Stimulated activated naive CD8-positive, alpha-beta T cell treated with anti-CD3 and anti-CD28 coated beads, Interleukin-15, amount 100 ng/mL, for 72 hours (primary cell): ENCODE measurements at regions not wholly inside any gene's neighbourhood (a gene's known extent, or its start where the extent isn't known, plus 50 kb on each side); places are given as distances from the start of the nearest gene placed in this dataset.

Experiments
- ATAC-seq: fragments of 150-1000 bp; cut with Tn5 transposase; 2 replicates; pipeline ENCODE4 v1.10.0; 2021; ENCODE audit warnings: mild to moderate bottlenecking, moderate library complexity
- DNase-seq, 2 donors: peaks; one replicate each; pipeline ENCODE4 v3.0.0; 2021 to 2022
- H3K27ac Mint-ChIP-seq, 2 donors: one replicate each; pipeline ENCODE4 v1.8.0; 2022; ENCODE audit warnings: mild to moderate bottlenecking in 2 of 2, mixed read lengths in 2 of 2, moderate library complexity in 2 of 2
- H3K27me3 Mint-ChIP-seq: one replicate; pipeline ENCODE4 v1.8.0; 2022; ENCODE audit warnings: mixed read lengths
- H3K4me1 Mint-ChIP-seq: one replicate; pipeline ENCODE4 v1.8.0; 2022; ENCODE audit warnings: mild to moderate bottlenecking, mixed read lengths
- H3K4me3 Mint-ChIP-seq, 2 donors: one replicate each; pipeline ENCODE4 v1.8.0; 2022; ENCODE audit warnings: mild to moderate bottlenecking in 2 of 2, mixed read lengths in 2 of 2, moderate library complexity in 1 of 2
- H3K9me3 Mint-ChIP-seq, 2 donors: one replicate each; pipeline ENCODE4 v1.8.0; 2022; ENCODE audit warnings: mixed read lengths in 2 of 2

- ATAC-seq: no peak
- DNase-seq: no peak
- Mint-ChIP-seq H3K27me3 (peaks cover 64% of the 10 kb centered on the region), H3K9me3 (no peaks in the 10 kb centered on the region), H3K4me3 (no peak overlapping the region), H3K27ac (peak overlapping the region in 1 of 2 donors; percentile 63), H3K4me1 (no peaks in the 10 kb centered on the region)
These were observed 257.9 kb downstream of the ALDH8A1 start for GRCh38 chr6:134692008-134692407.

- no peak overlapping the region for H3K4me3 Mint-ChIP-seq
These were observed 258.7 kb downstream of the ALDH8A1 start for GRCh38 chr6:134691180-134691579.

GRCh38 chr6:134690048-134690447 lies 259.9 kb downstream of the ALDH8A1 start:
- Mint-ChIP-seq H3K27me3 (peaks cover 50% of the 10 kb centered on the region), H3K9me3 (no peaks in the 10 kb centered on the region), H3K4me3 (no peak overlapping the region), H3K27ac (no peak overlapping the region), H3K4me1 (no peaks in the 10 kb centered on the region)
- DNase-seq (no peak), ATAC-seq (no peak)

More at GRCh38 chr6:134691180-134691579, 258.7 kb downstream of the ALDH8A1 start:
- no peaks in the 10 kb centered on the region for H3K9me3 Mint-ChIP-seq
- no peaks in the 10 kb centered on the region for H3K4me1 Mint-ChIP-seq
- ATAC-seq: no peak
- no peak for DNase-seq
- H3K27ac Mint-ChIP-seq: no peak overlapping the region
- peaks cover 56% of the 10 kb centered on the region for H3K27me3 Mint-ChIP-seq

GRCh38 chr6:134689641-134690040 lies 260.3 kb downstream of the ALDH8A1 start:
- H3K9me3 Mint-ChIP-seq: no peaks in the 10 kb centered on the region
- H3K27ac Mint-ChIP-seq: peak overlapping the region; percentile 35 to 37
- ATAC-seq (no peak), DNase-seq (no peak)
- H3K4me3 Mint-ChIP-seq: no peak overlapping the region
- H3K27me3 Mint-ChIP-seq: peaks cover 46% of the 10 kb centered on the region
- H3K4me1 Mint-ChIP-seq: no peaks in the 10 kb centered on the region

GRCh38 chr6:134689177-134689576 lies 260.7 kb downstream of the ALDH8A1 start:
- H3K4me3 Mint-ChIP-seq: no peak overlapping the region
- H3K27me3 Mint-ChIP-seq: peaks cover 41% of the 10 kb centered on the region
- no peak for DNase-seq
- H3K4me1 Mint-ChIP-seq: no peaks in the 10 kb centered on the region
- no peak for ATAC-seq
- no peak overlapping the region for H3K27ac Mint-ChIP-seq
- H3K9me3 Mint-ChIP-seq: no peaks in the 10 kb centered on the region

GRCh38 chr6:134686071-134686470 lies 263.8 kb downstream of the ALDH8A1 start:
- H3K27me3 Mint-ChIP-seq: peaks cover 25% of the 10 kb centered on the region
- ATAC-seq (no peak), DNase-seq (no peak)
- H3K27ac Mint-ChIP-seq: no peak overlapping the region
- no peak overlapping the region for H3K4me3 Mint-ChIP-seq
- H3K4me1 Mint-ChIP-seq: no peaks in the 10 kb centered on the region
- H3K9me3 Mint-ChIP-seq: no peaks in the 10 kb centered on the region

GRCh38 chr6:134684423-134684795 lies 265.5 kb downstream of the ALDH8A1 start:
- no peak overlapping the region for H3K4me3 Mint-ChIP-seq
- ATAC-seq: no peak
- no peaks in the 10 kb centered on the region for H3K9me3 Mint-ChIP-seq
- no peak overlapping the region for H3K27ac Mint-ChIP-seq
- H3K27me3 Mint-ChIP-seq: peaks cover 10% of the 10 kb centered on the region
- H3K4me1 Mint-ChIP-seq: no peaks in the 10 kb centered on the region
- DNase-seq: no peak

GRCh38 chr6:134683783-134684422 lies 266.0 kb downstream of the ALDH8A1 start:
- Mint-ChIP-seq H3K9me3 (no peaks in the 10 kb centered on the region), H3K27ac (no peak overlapping the region), H3K4me3 (no peak overlapping the region), H3K27me3 (peaks cover 5% of the 10 kb centered on the region), H3K4me1 (no peaks in the 10 kb centered on the region)
- ATAC-seq (no peak), DNase-seq (no peak)

GRCh38 chr6:134680433-134680832 lies 269.5 kb downstream of the ALDH8A1 start:
- H3K4me3 Mint-ChIP-seq: no peak overlapping the region
- no peaks in the 10 kb centered on the region for H3K27me3 Mint-ChIP-seq
- ATAC-seq (no peak), DNase-seq (no peak)
- H3K9me3 Mint-ChIP-seq: no peaks in the 10 kb centered on the region
- peak overlapping the region in 1 of 2 donors; percentile 26 for H3K27ac Mint-ChIP-seq
- no peaks in the 10 kb centered on the region for H3K4me1 Mint-ChIP-seq

GRCh38 chr6:134680021-134680420 lies 269.9 kb downstream of the ALDH8A1 start:
- no peaks in the 10 kb centered on the region for H3K9me3 Mint-ChIP-seq
- no peaks in the 10 kb centered on the region for H3K4me1 Mint-ChIP-seq
- no peak overlapping the region for H3K27ac Mint-ChIP-seq
- no peak overlapping the region for H3K4me3 Mint-ChIP-seq
- no peak for ATAC-seq
- DNase-seq: no peak
- no peaks in the 10 kb centered on the region for H3K27me3 Mint-ChIP-seq

- H3K27ac Mint-ChIP-seq: no peak overlapping the region
- no peaks in the 10 kb centered on the region for H3K27me3 Mint-ChIP-seq
- no peak overlapping the region for H3K4me3 Mint-ChIP-seq
- peaks cover 3% of the 10 kb centered on the region for H3K4me1 Mint-ChIP-seq
- DNase-seq (no peak), ATAC-seq (no peak)
- no peaks in the 10 kb centered on the region for H3K9me3 Mint-ChIP-seq
These were observed 271.4 kb downstream of the ALDH8A1 start for GRCh38 chr6:134678436-134678889.

GRCh38 chr6:134676307-134677281 lies 273.3 kb downstream of the ALDH8A1 start:
- H3K9me3 Mint-ChIP-seq: no peaks in the 10 kb centered on the region
- H3K27me3 Mint-ChIP-seq: no peaks in the 10 kb centered on the region
- no peak overlapping the region for H3K27ac Mint-ChIP-seq
- DNase-seq (no peak), ATAC-seq (no peak)
- peaks cover 8% of the 10 kb centered on the region for H3K4me1 Mint-ChIP-seq
- H3K4me3 Mint-ChIP-seq: no peak overlapping the region

GRCh38 chr6:134675110-134676054 lies 274.5 kb downstream of the ALDH8A1 start:
- no peak for ATAC-seq
- Mint-ChIP-seq H3K4me3 (no peak overlapping the region), H3K9me3 (no peaks in the 10 kb centered on the region), H3K27ac (no peak overlapping the region), H3K4me1 (peaks cover 8% of the 10 kb centered on the region), H3K27me3 (no peaks in the 10 kb centered on the region)
- DNase-seq: no peak

- Mint-ChIP-seq H3K9me3 (no peaks in the 10 kb centered on the region), H3K27ac (no peak overlapping the region), H3K4me3 (no peak overlapping the region), H3K27me3 (no peaks in the 10 kb centered on the region), H3K4me1 (peaks cover 8% of the 10 kb centered on the region)
- no peak for ATAC-seq
- DNase-seq: no peak
These were observed 275.3 kb downstream of the ALDH8A1 start for GRCh38 chr6:134674562-134674961.

GRCh38 chr6:134669485-134669884 lies 280.4 kb downstream of the ALDH8A1 start:
- ATAC-seq (no peak), DNase-seq (no peak)
- Mint-ChIP-seq H3K27ac (no peak overlapping the region), H3K4me1 (peaks cover 8% of the 10 kb centered on the region), H3K9me3 (no peaks in the 10 kb centered on the region), H3K27me3 (no peaks in the 10 kb centered on the region), H3K4me3 (no peak overlapping the region)
